H9 (cell line): ENCODE measurements at regions not wholly inside any gene's neighbourhood (a gene's known extent, or its start where the extent isn't known, plus 50 kb on each side); places are given as distances from the start of the nearest gene placed in this dataset.
A peak's percentile ranks its signal among the peaks of the same experiment; 100 is the strongest.

Experiments used
- DNase-seq: peaks from one replicate; pipeline ENCODE4 v3.0.0-alpha.2; 2017
- H2AFZ ChIP-seq: one replicate; pipeline ENCODE4 v1.6.1; 2013; ENCODE audit warnings: mild to moderate bottlenecking, low read length, control low read depth, moderate library complexity
- H2AK5ac ChIP-seq: 2 replicates; pipeline ENCODE4 v1.6.1; 2013; ENCODE audit warnings: low read length, control low read depth, mixed read lengths; ENCODE audit not compliant: insufficient read length
- H2BK120ac ChIP-seq: one replicate; pipeline ENCODE4 v1.6.1; 2013; ENCODE audit warnings: low read depth, mild to moderate bottlenecking, low read length, control low read depth, inconsistent platforms; ENCODE audit not compliant: poor library complexity, severe bottlenecking
- H2BK12ac ChIP-seq: 2 replicates; pipeline ENCODE4 v1.6.1; 2013; ENCODE audit warnings: low read length, control low read depth, mixed read lengths, low read depth; ENCODE audit not compliant: insufficient read length
- H2BK15ac ChIP-seq: 2 replicates; pipeline ENCODE4 v1.6.1; 2013; ENCODE audit warnings: low read depth, low read length, control low read depth
- H2BK20ac ChIP-seq: one replicate; pipeline ENCODE4 v1.6.1; 2013; ENCODE audit warnings: low read depth, mild to moderate bottlenecking, low read length, control low read depth, inconsistent platforms; ENCODE audit not compliant: poor library complexity, severe bottlenecking
- H2BK5ac ChIP-seq: 2 replicates; pipeline ENCODE4 v1.6.1; 2013; ENCODE audit warnings: low read length, control low read depth, mixed read lengths; ENCODE audit not compliant: insufficient read length
- H3K14ac ChIP-seq: 2 replicates; pipeline ENCODE4 v1.6.1; 2013; ENCODE audit warnings: low read length, control low read depth; ENCODE audit not compliant: insufficient read depth
- H3K18ac ChIP-seq: 2 replicates; pipeline ENCODE4 v1.6.1; 2013; ENCODE audit warnings: low read depth, mild to moderate bottlenecking, mixed read lengths, low read length, control low read depth; ENCODE audit not compliant: insufficient read length
- H3K23ac ChIP-seq: 2 replicates; pipeline ENCODE4 v1.6.1; 2013; ENCODE audit warnings: low read length, control low read depth, mixed read lengths, low read depth; ENCODE audit not compliant: insufficient read length
- H3K23me2 ChIP-seq: 2 replicates; pipeline ENCODE4 v1.6.1; 2013; ENCODE audit warnings: low read depth, mild to moderate bottlenecking, mixed read lengths, low read length, control low read depth; ENCODE audit not compliant: insufficient read length, poor library complexity, severe bottlenecking
- H3K27ac ChIP-seq: 2 replicates; pipeline ENCODE4 v1.5.1; 2013; ENCODE audit warnings: low read length, control low read depth, mixed read lengths, low read depth; ENCODE audit not compliant: insufficient read length
- H3K27me3 ChIP-seq: 2 replicates; pipeline ENCODE4 v1.6.1; 2013; ENCODE audit warnings: low read length, control low read depth, inconsistent platforms; ENCODE audit not compliant: insufficient read depth
- H3K4ac ChIP-seq: 2 replicates; pipeline ENCODE4 v1.6.1; 2013; ENCODE audit warnings: low read depth, mild to moderate bottlenecking, control low read depth, inconsistent platforms, low read length, moderate library complexity
- H3K4me1 ChIP-seq: 2 replicates; pipeline ENCODE4 v1.6.1; 2013; ENCODE audit warnings: low read length, control low read depth, inconsistent platforms; ENCODE audit not compliant: insufficient read depth
- H3K4me2 ChIP-seq: 2 replicates; pipeline ENCODE4 v1.6.1; 2013; ENCODE audit warnings: low read length, control low read depth, mixed read lengths; ENCODE audit not compliant: insufficient read length, insufficient read depth
- H3K56ac ChIP-seq: 2 replicates; pipeline ENCODE4 v1.6.1; 2013; ENCODE audit warnings: low read depth, mild to moderate bottlenecking, mixed read lengths, low read length, control low read depth; ENCODE audit not compliant: insufficient read length
- H3K79me1 ChIP-seq: 2 replicates; pipeline ENCODE4 v1.6.1; 2013; ENCODE audit warnings: low read depth, mild to moderate bottlenecking, moderate library complexity, low read length, control low read depth, inconsistent platforms; ENCODE audit not compliant: insufficient read depth, poor library complexity, severe bottlenecking
- H3K79me2 ChIP-seq: 2 replicates; pipeline ENCODE4 v1.6.1; 2013; ENCODE audit warnings: low read length, control low read depth, inconsistent platforms; ENCODE audit not compliant: insufficient read depth
- H3K9ac ChIP-seq: 2 replicates; pipeline ENCODE4 v1.6.1; 2013; ENCODE audit warnings: low read length, control low read depth, mixed read lengths; ENCODE audit not compliant: insufficient read length; ENCODE audit errors: extremely low read depth
- H3K9me3 ChIP-seq: one replicate; pipeline ENCODE4 v1.6.1; 2013; ENCODE audit warnings: low read depth, low read length, inconsistent platforms; ENCODE audit not compliant: control insufficient read depth
- H3T11ph ChIP-seq: one replicate; pipeline ENCODE4 v1.6.1; 2013; ENCODE audit warnings: mild to moderate bottlenecking, low read length, control low read depth, inconsistent platforms
- H4K20me1 ChIP-seq: one replicate; pipeline ENCODE4 v1.6.1; 2013; ENCODE audit not compliant: control insufficient read depth, insufficient read length, insufficient read depth
- H4K5ac ChIP-seq: 2 replicates; pipeline ENCODE4 v1.6.1; 2013; ENCODE audit warnings: low read depth, mild to moderate bottlenecking, mixed read lengths, low read length, control low read depth; ENCODE audit not compliant: insufficient read length
- H4K8ac ChIP-seq: replicated peaks from 2 replicates; pipeline ENCODE4 v1.6.1; 2013; ENCODE audit warnings: low read length, control low read depth, mixed read lengths, low read depth; ENCODE audit not compliant: insufficient read length
- H4K91ac ChIP-seq: 2 replicates; pipeline ENCODE4 v1.6.1; 2013; ENCODE audit warnings: low read depth, mild to moderate bottlenecking, moderate library complexity, mixed read lengths, low read length, control low read depth; ENCODE audit not compliant: insufficient read length
- H3K27ac Mint-ChIP-seq, 3 experiments: 2 replicates in 2 of 3; 3 replicates in 1 of 3; pipeline ENCODE4 v1.8.0; 2020 to 2021; ENCODE audit warnings: mixed read lengths in 3 of 3, mild to moderate bottlenecking in 1 of 3, moderate library complexity in 1 of 3
- H3K27me3 Mint-ChIP-seq: 2 replicates; pipeline ENCODE4 v1.8.0; 2021; ENCODE audit warnings: low read depth, mild to moderate bottlenecking, moderate library complexity, mixed read lengths
- H3K36me3 Mint-ChIP-seq, 3 experiments: 2 replicates in 2 of 3; 3 replicates in 1 of 3; pipeline ENCODE4 v1.8.0; 2020 to 2021; ENCODE audit warnings: low read depth in 3 of 3, mixed read lengths in 3 of 3; ENCODE audit not compliant: insufficient read depth in 1 of 3
- H3K4me1 Mint-ChIP-seq, 2 experiments: 2 replicates each; pipeline ENCODE4 v1.8.0; 2020; ENCODE audit warnings: mixed read lengths in 2 of 2
- H3K4me3 Mint-ChIP-seq, 2 experiments: 2 replicates in 1 of 2; 3 replicates in 1 of 2; pipeline ENCODE4 v1.8.0; 2020 to 2021; ENCODE audit warnings: mild to moderate bottlenecking in 2 of 2, mixed read lengths in 2 of 2, moderate library complexity in 1 of 2
- H3K9me3 Mint-ChIP-seq, 2 experiments: 2 replicates in 1 of 2; 3 replicates in 1 of 2; pipeline ENCODE4 v1.8.0; 2020; ENCODE audit warnings: mild to moderate bottlenecking in 2 of 2, mixed read lengths in 2 of 2, moderate library complexity in 1 of 2
- WGBS: extraction: QIAGEN DNeasy Blood & Tissue Kit; methylation state at CpG from one replicate; pipeline ENCODE4 v1.1.7; 2013; ENCODE audit warnings: missing lambda C conversion rate, low lambda C conversion rate, mixed read lengths; ENCODE audit not compliant: insufficient read length; ENCODE audit errors: extremely low coverage; 5-methylcytosine and 5-hydroxymethylcytosine counted together
- TF ChIP-seq, protein P1 (sequence below): fragments of 200-600 bp; sonication (generic); conservative IDR thresholded peaks from 3 replicates; pipeline ENCODE4 v1.8.0; 2021; ENCODE audit warnings: antibody characterized with exemption, mild to moderate bottlenecking

GRCh38 chr2:240383871-240384700 is 51.4 kb upstream of the GPC1 start:
- H3T11ph ChIP-seq: no peak overlapping the region
- no CpG with 5 or more reads among the region's 29 CpGs for WGBS
- H3K4me1 Mint-ChIP-seq: peaks cover 2 to 3% of the 10 kb centered on the region in 2 experiments; a peak in 2 of 4 replicates
- H3K18ac ChIP-seq: no peak overlapping the region
- H3K79me1 ChIP-seq: no peaks in the 10 kb centered on the region
- H2BK15ac ChIP-seq: no peak overlapping the region
- H2BK20ac ChIP-seq: no peak overlapping the region
- no peak overlapping the region; the same call in 1 of the 2 replicates for H3K14ac ChIP-seq
- H3K4me2 ChIP-seq: no peak overlapping the region
- no peak overlapping the region for H3K27ac Mint-ChIP-seq
- H3K4me3 Mint-ChIP-seq: no peak overlapping the region; a peak in 1 of 5 replicates
- peaks cover 0 to 2% of the 10 kb centered on the region in 2 experiments; a peak in 2 of 5 replicates for H3K9me3 Mint-ChIP-seq
- H3K23ac ChIP-seq: no peak overlapping the region
- no peaks in the 10 kb centered on the region for H3K9me3 ChIP-seq
- H3K27ac ChIP-seq: no peak overlapping the region
- H3K4ac ChIP-seq: no peak overlapping the region
- H3K23me2 ChIP-seq: no peaks in the 10 kb centered on the region
- peaks cover 10% of the 10 kb centered on the region for H3K27me3 Mint-ChIP-seq
- H4K20me1 ChIP-seq: no peaks in the 10 kb centered on the region
- no peak overlapping the region for H4K8ac ChIP-seq
- no peak overlapping the region for H3K9ac ChIP-seq
- no peaks in the 10 kb centered on the region for H3K27me3 ChIP-seq
- no peak overlapping the region for H4K91ac ChIP-seq
- H2AFZ ChIP-seq: no peak overlapping the region
- H3K56ac ChIP-seq: no peak overlapping the region
- no peak for DNase-seq
- H4K5ac ChIP-seq: no peak overlapping the region
- TF ChIP-seq, protein P1, sequence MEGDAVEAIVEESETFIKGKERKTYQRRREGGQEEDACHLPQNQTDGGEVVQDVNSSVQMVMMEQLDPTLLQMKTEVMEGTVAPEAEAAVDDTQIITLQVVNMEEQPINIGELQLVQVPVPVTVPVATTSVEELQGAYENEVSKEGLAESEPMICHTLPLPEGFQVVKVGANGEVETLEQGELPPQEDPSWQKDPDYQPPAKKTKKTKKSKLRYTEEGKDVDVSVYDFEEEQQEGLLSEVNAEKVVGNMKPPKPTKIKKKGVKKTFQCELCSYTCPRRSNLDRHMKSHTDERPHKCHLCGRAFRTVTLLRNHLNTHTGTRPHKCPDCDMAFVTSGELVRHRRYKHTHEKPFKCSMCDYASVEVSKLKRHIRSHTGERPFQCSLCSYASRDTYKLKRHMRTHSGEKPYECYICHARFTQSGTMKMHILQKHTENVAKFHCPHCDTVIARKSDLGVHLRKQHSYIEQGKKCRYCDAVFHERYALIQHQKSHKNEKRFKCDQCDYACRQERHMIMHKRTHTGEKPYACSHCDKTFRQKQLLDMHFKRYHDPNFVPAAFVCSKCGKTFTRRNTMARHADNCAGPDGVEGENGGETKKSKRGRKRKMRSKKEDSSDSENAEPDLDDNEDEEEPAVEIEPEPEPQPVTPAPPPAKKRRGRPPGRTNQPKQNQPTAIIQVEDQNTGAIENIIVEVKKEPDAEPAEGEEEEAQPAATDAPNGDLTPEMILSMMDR: 0 out of 3 replicates have a peak, but pooled peaks have one; percentile 22
- H2BK120ac ChIP-seq: no peak overlapping the region
- H3K79me2 ChIP-seq: no peaks in the 10 kb centered on the region
- no peak overlapping the region for H2BK5ac ChIP-seq
- no peak overlapping the region for H2AK5ac ChIP-seq
- no peaks in the 10 kb centered on the region for H3K4me1 ChIP-seq
- H3K36me3 Mint-ChIP-seq: no peaks in the 10 kb centered on the region
- no peak overlapping the region for H2BK12ac ChIP-seq
